Skin epidermis (tissue), 12 donors: ENCODE measurements at regions not wholly inside any gene's neighbourhood (a gene's known extent, or its start where the extent isn't known, plus 50 kb on each side); places are given as distances from the start of the nearest gene placed in this dataset.

Source experiments
- H3K27ac ChIP-seq, 21 experiments: fragments of 200-600 bp; sonication (generic) in 11 of 21; one replicate each; pipeline ENCODE4 v1.5.0; 2020; ENCODE audit warnings: mild to moderate bottlenecking in 3 of 21, inconsistent platforms in 2 of 21, moderate library complexity in 2 of 21
- H3K4me3 ChIP-seq, 7 experiments: fragments of 200-600 bp; sonication (generic) in 2 of 7; one replicate each; pipeline ENCODE4 v1.5.0; 2020; ENCODE audit warnings: inconsistent platforms in 2 of 7, mild to moderate bottlenecking in 2 of 7, moderate library complexity in 1 of 7

DNA sequence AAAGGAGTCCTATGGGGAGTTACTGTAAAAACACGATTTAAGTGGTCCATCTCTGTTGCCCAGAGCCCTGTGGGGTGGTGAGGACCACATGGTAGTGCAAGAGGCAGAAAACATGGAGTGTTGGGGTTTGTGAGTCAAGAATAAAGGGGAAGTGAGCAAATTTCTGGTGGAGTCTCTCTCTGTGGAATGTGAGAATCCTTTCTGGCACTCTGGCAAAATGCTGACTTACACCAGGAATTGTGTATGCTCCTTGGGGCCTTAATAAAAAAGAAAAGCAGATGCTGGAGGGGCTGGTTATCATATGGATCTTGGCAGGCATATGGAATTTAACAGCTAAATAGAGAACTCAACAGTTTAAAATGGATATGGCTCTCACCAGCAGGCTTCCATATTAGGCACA lies 486.0 kb downstream of the TNS3 start:
- H3K4me3 ChIP-seq: no peak overlapping the region
- H3K27ac ChIP-seq: no peak overlapping the region

- Histone ChIP-seq H3K4me3 (no peak overlapping the region), H3K27ac (no peak overlapping the region)
Observed at GRCh38 chr7:47094462-47094861, 487.4 kb downstream of the TNS3 start.

- H3K27ac ChIP-seq: no peak overlapping the region
Observed at GRCh38 chr7:47093320-47094234, 488.3 kb downstream of the TNS3 start.

GRCh38 chr7:47092336-47092735 lies 489.6 kb downstream of the TNS3 start:
- Histone ChIP-seq H3K4me3 (no peak overlapping the region), H3K27ac (no peak overlapping the region)

More at GRCh38 chr7:47093320-47094234, 488.3 kb downstream of the TNS3 start:
- H3K4me3 ChIP-seq: no peak overlapping the region

DNA sequence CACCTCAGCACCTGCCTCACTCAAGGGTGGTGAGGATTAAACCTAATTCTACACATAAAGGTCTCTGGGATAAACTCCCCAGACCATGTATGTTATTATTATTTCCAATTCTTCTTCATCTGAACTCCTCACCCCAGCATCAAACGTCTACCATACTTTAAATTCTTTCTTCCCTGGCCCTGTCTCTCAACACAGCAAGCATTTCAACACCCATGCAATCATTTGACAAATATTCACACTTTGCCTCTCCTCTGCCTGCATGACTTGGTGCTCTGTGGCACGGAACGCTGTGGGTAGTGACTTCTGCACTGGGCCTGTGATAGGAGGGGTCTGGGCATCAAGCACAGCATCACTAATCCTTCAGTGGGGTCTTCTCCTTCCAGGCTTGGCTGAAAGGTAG lies 490.8 kb downstream of the TNS3 start:
- H3K27ac ChIP-seq: no peak overlapping the region
- H3K4me3 ChIP-seq: no peak overlapping the region

GRCh38 chr7:47089461-47089860 lies 492.4 kb downstream of the TNS3 start:
- H3K27ac ChIP-seq: no peak overlapping the region
- H3K4me3 ChIP-seq: no peak overlapping the region

GRCh38 chr7:47089068-47089417 lies 492.9 kb downstream of the TNS3 start:
- Histone ChIP-seq H3K4me3 (no peak overlapping the region), H3K27ac (no peak overlapping the region)

DNA sequence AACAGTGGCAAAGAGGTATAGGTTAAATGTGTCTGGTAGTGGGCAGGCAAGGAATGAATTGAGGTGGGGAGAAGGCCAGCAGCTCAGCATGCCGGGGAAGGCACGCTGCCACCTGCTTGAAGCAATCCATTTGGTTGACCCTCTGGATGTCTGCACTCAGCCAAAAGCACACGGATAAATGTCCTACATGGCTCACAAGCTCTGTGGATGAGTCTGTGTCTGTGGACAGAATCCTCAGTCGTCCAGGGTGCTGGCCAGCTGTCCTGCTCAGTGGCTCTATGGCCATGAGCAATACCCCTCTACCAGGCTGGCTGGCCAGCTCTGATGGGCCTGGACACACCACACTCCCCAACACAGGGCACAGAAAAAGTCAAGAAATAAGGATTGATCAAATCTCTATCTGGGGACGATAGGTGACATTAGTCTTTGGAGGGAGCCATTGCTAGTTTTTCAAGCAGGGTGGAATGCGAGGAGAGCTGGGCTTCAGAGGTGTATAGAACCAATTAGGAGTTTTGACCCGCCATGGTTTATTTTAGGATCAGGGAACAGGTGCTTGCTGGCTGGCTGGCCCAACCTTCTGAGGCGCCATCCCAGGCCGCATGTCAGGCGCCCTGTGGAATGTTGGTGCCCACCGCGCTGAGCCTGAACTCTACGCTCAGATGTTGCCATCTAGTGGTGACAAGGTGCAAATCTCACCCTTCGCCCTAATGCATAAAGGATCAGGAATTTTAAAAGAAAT lies 493.4 kb downstream of the TNS3 start:
- Histone ChIP-seq H3K27ac (no peak overlapping the region), H3K4me3 (no peak overlapping the region)

GRCh38 chr7:47087866-47088265 lies 494.0 kb downstream of the TNS3 start:
- no peak overlapping the region for H3K27ac ChIP-seq
- no peak overlapping the region for H3K4me3 ChIP-seq

DNA sequence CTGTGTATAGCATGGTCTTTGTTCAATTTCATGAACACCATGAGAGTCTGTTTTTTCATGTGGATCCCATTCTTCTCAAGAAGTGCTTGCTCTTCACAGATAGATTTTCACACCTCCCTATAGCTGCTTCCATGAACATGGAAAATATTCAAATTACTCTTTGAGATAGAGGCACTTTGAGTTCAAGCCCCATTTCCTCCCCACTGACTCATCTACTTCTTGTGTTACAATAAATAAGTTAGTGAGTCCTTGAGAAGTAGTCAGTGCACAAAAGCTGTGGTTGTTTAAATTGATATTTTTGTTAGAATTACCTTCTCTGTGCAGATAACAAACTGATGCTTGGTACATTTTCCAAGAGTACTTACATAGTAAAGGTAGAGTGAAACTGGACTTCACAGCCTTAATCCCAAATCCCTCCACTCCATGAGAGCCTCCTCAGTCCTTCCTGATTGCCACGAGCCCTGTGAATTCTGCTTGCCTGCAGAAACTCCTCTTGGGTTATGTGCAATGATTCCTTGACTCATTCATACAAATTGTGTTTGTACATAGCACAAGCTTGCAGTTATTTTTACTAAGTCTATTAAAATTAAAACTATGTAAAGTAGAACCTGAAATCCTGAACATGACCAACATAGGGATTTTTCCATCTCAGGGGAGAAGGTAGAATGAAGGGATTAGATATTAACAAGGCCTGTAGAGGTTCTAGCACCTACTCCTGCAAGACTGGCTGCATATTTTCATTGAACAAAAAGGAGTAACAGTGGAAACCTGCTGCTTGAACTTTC lies 496.2 kb downstream of the TNS3 start:
- Histone ChIP-seq H3K4me3 (no peak overlapping the region), H3K27ac (no peak overlapping the region)

GRCh38 chr7:47083476-47084250 lies 498.2 kb downstream of the TNS3 start:
- no peak overlapping the region for H3K4me3 ChIP-seq
- H3K27ac ChIP-seq: no peak overlapping the region

DNA sequence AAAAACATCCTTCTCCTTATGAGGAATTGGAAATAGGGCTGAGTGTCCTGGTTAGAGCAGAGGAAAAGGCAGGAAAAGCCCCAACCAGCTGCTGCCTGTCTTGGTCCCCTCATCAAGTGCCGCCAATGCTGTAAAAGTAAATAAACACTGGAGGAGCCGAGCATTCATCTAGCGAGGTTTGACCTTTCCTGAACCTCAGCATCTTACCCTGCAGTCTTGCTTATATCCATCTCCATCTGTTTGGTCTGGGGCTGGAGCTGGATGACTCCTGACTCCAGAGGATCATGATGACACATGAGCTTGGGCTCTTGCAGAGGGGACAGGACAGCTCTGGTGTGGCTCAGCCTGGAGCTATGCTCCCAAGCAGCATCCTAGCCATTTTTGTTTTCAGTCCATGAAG lies 501.1 kb downstream of the TNS3 start:
- Histone ChIP-seq H3K4me3 (no peak overlapping the region), H3K27ac (no peak overlapping the region)

DNA sequence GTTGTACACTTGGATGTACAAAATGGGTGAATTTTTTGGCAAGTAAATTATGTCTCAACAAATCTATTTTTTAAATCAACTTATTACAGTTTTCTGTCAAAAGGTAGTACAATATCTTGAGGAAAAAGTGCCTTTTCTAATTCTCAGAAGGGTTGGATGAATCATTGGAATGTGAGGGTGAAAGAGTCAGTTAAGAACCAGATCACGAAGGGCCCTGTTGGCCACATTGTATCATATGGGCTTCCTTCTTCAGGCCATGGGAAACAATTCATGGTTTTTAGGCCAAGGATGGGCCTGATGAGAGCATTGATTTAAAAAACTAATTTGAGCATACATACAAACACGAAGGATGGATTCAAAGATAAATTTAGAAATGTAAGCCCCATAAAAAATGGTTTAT lies 503.7 kb downstream of the TNS3 start:
- H3K27ac ChIP-seq: no peak overlapping the region

GRCh38 chr7:47074702-47075153 lies 507.2 kb downstream of the TNS3 start:
- no peak overlapping the region for H3K27ac ChIP-seq
- no peak overlapping the region for H3K4me3 ChIP-seq

More for the DNA sequence above, 503.7 kb downstream of the TNS3 start:
- H3K4me3 ChIP-seq: no peak overlapping the region

GRCh38 chr7:47073284-47073683 lies 508.6 kb downstream of the TNS3 start:
- Histone ChIP-seq H3K27ac (no peak overlapping the region), H3K4me3 (no peak overlapping the region)

DNA sequence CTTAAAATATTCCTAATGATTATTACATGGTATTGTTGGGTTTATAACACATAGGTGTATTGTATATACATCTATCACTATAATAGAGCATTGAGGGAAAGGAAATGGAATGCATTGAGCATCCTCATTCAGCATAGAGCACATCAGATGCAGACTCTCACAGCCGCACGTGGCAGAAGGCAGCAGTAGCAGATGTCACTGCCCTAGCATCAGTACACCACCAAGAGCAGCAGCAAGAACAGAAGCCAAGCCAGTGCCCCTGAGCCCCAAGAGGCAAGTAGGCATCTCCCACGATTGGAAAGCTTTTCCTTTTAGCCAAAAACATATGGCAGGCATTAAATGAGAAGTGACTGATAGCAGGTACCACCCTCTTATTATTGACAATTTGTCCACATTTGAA lies 510.0 kb downstream of the TNS3 start:
- Histone ChIP-seq H3K4me3 (no peak overlapping the region), H3K27ac (no peak overlapping the region)

GRCh38 chr7:47069385-47070076 lies 512.4 kb downstream of the TNS3 start:
- no peak overlapping the region for H3K4me3 ChIP-seq
- peak overlapping the region in 1 of 21 experiments; percentile 29 for H3K27ac ChIP-seq

DNA sequence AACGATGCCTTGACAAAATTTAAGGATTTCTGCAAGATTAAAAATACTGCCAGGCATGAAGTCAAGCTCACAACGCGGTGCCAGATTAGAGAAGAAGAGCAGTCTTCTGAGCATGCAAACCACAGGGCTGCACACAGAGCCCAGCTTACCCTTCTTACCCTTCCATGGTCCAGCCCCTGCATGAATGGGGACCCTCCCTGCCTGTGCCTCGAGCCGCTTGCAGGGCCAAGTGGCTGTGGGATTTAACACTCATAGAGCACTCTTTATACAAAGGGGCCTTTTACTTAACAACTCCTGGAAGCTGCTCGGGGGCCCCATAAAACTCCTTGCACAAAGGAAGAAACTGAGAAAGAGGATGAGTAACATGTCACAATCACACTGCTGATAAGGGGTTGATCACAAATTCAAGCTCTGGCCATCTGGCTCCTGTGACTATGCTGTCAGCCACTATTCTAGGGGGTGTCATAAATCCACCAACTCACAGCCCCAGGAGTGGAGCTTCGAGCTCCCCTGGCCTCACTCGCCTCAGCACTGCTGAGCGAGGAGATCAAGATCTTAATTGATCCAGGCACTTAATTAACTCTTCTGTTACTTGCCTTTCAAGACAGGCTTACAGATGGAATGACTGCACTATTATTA lies 514.8 kb downstream of the TNS3 start:
- Histone ChIP-seq H3K27ac (no peak overlapping the region), H3K4me3 (no peak overlapping the region)
